WI38 (cell line): ENCODE measurements at regions not wholly inside any gene's neighbourhood (a gene's known extent, or its start where the extent isn't known, plus 50 kb on each side); places are given as distances from the start of the nearest gene placed in this dataset.

Source experiments
- H3K4me3 ChIP-seq: 2 replicates; pipeline ENCODE4 v1.5.1; 2011; ENCODE audit warnings: low read depth, mild to moderate bottlenecking, control low read depth, low read length
- TF ChIP-seq, protein P1 (sequence below): IDR thresholded peaks from 2 replicates; pipeline ENCODE4 v1.5.1; 2012; ENCODE audit warnings: low read depth, mild to moderate bottlenecking, control low read depth, low read length

DNA sequence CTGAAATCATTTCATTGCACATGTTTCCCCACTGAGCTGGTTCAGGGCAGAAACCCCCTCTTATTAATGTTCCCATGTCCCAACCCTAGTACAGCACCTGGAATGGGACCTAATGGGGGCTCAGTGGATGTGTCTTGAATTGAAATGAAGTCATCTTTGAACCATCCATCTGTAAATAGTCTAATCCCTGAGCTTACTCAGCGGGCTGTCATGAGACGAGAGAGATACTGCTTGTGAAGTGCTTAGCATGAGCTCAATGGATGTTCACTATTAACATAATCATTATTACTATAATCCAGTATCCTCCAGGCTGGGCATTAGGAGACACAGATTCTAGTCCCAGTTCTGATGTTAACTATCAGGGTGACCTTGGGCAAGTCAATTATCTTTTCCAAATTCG, 106.6 kb upstream of the LRFN2 start:
- TF ChIP-seq, protein P1, sequence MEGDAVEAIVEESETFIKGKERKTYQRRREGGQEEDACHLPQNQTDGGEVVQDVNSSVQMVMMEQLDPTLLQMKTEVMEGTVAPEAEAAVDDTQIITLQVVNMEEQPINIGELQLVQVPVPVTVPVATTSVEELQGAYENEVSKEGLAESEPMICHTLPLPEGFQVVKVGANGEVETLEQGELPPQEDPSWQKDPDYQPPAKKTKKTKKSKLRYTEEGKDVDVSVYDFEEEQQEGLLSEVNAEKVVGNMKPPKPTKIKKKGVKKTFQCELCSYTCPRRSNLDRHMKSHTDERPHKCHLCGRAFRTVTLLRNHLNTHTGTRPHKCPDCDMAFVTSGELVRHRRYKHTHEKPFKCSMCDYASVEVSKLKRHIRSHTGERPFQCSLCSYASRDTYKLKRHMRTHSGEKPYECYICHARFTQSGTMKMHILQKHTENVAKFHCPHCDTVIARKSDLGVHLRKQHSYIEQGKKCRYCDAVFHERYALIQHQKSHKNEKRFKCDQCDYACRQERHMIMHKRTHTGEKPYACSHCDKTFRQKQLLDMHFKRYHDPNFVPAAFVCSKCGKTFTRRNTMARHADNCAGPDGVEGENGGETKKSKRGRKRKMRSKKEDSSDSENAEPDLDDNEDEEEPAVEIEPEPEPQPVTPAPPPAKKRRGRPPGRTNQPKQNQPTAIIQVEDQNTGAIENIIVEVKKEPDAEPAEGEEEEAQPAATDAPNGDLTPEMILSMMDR: no peak
- no peak overlapping the region for H3K4me3 ChIP-seq

DNA sequence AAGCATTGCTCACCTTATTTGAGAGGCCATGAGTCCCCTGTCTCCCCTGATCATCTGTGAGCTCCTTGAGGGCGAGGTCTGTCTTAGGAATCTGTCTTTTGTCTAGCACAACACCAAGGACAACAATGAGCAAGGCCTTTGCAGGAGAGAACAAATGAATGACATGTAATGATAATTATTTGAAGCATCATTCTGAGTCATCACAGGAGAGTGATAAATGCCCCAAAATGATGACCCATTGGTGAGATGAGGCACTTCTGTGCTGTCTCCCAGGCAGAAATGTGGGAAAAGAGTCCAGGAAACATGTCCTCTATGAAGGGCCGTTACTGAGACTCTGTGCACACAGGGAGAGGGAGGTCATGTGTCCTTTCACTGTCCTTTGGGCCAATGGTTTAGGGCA, 105.2 kb upstream of the LRFN2 start:
- TF ChIP-seq, protein P1: no peak
- H3K4me3 ChIP-seq: no peak overlapping the region

DNA sequence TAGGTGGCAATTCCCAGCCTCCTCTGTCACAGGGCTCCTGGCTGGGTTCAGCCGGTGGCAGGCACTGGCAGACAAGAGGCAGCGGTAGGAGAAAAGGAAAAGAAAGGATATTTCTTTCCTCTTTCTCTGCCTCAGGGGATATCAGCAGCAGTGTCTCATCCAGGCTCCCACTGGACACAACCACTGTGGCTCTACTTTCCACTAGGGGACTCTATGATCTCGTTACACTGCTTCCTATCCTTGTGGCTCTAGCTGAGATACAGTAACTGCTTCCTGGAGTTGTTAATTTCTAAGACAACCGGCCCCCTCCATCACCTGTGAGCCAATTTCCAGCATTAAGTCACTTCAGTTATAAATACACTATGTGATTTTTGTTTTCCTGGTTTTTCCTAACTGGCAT, 102.0 kb upstream of the LRFN2 start:
- no peak overlapping the region for H3K4me3 ChIP-seq
- TF ChIP-seq, protein P1: no peak

DNA sequence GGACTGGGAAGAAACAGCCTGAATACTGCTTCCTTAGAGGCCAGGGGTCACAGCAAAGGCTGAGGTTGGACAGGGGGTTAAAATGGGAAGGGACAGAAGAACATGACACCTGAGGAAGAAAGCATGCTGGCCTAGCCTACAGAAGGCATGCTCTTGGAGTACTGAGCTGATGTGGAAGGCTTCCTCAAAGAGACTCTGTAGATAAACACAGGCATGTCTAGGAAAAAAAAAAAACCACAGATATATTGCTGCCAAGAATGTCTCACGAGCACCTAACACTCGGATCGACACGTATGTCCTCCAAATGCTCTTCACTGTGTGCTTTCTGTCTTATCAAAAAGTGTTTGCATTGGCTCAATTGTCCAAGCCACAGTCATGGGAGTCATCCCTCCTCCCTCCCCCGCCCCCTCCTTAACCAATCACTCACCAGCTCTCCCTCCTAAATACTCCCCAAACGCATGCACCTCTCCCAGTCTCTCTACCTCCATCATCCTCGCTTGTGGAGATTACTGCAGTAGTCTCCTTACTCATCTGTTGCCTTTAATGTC, 101.1 kb upstream of the LRFN2 start:
- TF ChIP-seq, protein P1: no peak
- H3K4me3 ChIP-seq: no peak overlapping the region

DNA sequence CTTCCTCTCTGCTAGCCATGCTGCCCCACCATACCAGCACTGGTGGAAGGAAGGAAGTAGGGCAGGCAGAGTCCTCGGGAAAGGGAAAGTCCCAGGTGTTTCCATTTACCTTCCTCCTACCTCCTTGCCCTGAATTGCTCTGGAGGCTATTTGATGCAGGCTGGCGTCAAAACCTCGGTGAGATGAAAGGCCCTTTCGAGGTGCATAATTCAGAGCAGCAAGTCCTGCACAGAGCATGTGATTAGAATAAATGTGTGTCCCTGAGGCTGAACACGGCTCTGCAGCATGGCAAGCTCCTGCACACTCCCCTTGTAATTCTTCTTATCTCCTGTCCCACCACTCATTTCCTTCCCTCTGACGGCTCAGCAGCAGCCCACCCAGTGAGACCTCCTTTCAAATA, 98.7 kb upstream of the LRFN2 start:
- TF ChIP-seq, protein P1: no peak
- no peak overlapping the region for H3K4me3 ChIP-seq

DNA sequence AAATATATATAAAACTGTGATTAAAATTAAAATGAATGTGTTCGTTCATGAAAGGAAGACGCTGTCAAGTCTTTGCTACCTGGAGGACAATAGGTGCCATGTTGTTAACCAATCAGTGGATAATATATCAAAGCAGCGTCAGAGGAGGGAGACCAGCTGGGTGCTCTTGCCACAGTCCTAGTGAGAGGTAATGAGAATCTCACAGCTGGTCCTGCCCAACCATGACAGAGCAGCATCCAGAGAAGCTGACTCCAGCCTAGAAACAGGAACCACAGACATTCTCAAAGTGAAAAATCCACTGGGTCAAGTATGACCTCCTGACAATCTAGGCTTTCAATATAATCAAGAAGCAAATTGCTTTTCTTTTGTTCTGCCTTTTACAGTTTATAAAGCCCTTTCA, 94.5 kb upstream of the LRFN2 start:
- TF ChIP-seq, protein P1: no peak
- no peak overlapping the region for H3K4me3 ChIP-seq

DNA sequence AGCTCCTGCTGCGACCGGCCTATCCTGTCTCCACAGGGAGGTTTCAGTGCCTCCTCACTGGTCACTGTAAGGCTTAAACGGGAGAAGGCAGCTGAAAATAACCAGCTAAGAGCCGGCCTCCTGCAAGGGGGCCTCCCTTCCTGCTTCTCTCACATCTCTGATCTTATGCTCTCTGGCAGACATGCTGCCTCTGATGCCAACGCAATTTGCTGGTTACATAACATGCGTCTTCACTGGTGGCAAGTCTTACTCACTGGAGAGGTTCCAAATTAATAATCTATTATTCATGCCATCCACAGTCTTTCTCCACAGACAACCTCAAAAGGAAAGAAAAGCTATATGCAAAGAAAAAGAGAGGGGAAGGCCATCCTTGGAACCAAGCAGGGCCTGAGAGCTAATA, 91.8 kb upstream of the LRFN2 start:
- TF ChIP-seq, protein P1: no peak

More for the DNA sequence above, 91.8 kb upstream of the LRFN2 start:
- no peak overlapping the region for H3K4me3 ChIP-seq
